Naive thymus-derived CD8-positive, alpha-beta T cell (primary cell): ENCODE measurements at regions not wholly inside any gene's neighbourhood (a gene's known extent, or its start where the extent isn't known, plus 50 kb on each side); places are given as distances from the start of the nearest gene placed in this dataset.

Experiments used
- ATAC-seq, 2 donors: fragments of 150-1000 bp; cut with Tn5 transposase in 1 of 2; sonication (Bioruptor Pico), chemical (Tn5 transposase) in 1 of 2; 1 replicate in 1 of 2; 2 replicates in 1 of 2; pipeline ENCODE4 v1.10.0; 2021; ENCODE audit warnings: mild to moderate bottlenecking in 2 of 2, moderate library complexity in 2 of 2
- POLR2A ChIA-PET: fragments of 350-600 bp; sonication (Branson Sonifier 250); formaldehyde crosslinking; loops from one replicate; lab custom pipeline; 2021; ENCODE audit warnings: antibody characterized with exemption; lab: Charles Lee
- DNase-seq, 10 donors: peaks; one replicate each; pipeline versions ENCODE4 v3.0.0 to v3.0.0-alpha.2; 2020 to 2022
- H3K27ac Mint-ChIP-seq, 10 donors: one replicate each; pipeline ENCODE4 v1.8.0; 2020 to 2022; ENCODE audit warnings: mild to moderate bottlenecking in 10 of 10, mixed read lengths in 10 of 10, moderate library complexity in 4 of 10, inconsistent platforms in 1 of 10
- H3K27me3 Mint-ChIP-seq, 5 donors: one replicate each; pipeline ENCODE4 v1.8.0; 2021 to 2022; ENCODE audit warnings: mixed read lengths in 5 of 5
- H3K36me3 Mint-ChIP-seq, 3 donors: one replicate each; pipeline ENCODE4 v1.8.0; 2020 to 2022; ENCODE audit warnings: mixed read lengths in 3 of 3, mild to moderate bottlenecking in 2 of 3, inconsistent platforms in 1 of 3
- H3K4me1 Mint-ChIP-seq, 4 donors: one replicate each; pipeline ENCODE4 v1.8.0; 2021 to 2022; ENCODE audit warnings: mixed read lengths in 4 of 4
- H3K4me3 Mint-ChIP-seq, 10 donors: one replicate each; pipeline ENCODE4 v1.8.0; 2020 to 2022; ENCODE audit warnings: mild to moderate bottlenecking in 10 of 10, mixed read lengths in 10 of 10, moderate library complexity in 6 of 10, inconsistent platforms in 1 of 10
- H3K9me3 Mint-ChIP-seq, 9 donors: one replicate each; pipeline ENCODE4 v1.8.0; 2020 to 2022; ENCODE audit warnings: mixed read lengths in 9 of 9, mild to moderate bottlenecking in 3 of 9, inconsistent platforms in 1 of 9, moderate library complexity in 1 of 9

DNA sequence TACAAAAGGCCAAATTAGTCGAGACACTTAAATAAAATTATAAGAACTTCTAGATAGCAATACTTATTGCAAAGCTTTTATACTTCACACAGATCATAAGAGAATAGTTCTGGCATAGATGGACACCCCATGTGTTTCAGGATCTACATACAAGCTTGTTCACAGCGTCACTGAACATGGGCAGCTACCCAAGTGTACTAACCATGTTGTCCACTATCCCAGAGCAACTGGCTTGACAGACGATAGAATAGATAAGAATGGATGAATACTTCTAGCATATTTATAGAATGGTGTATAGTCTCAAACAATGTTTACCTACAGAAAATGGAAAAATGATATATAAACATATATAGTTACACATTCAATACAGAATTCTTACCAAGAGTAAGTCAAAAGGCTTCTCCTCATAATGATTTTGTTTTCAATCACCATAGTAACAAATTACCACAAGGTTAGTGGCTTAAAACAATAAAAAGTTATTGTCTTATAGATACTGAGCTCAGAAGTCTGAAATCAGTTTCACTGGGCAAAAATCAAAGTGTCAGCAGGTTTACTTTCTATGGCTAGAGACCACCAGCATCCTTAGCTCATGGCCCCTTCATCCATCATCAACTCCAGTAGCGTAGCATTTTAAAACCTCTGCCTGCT, 446.7 kb downstream of the DMRTA1 start:
- Mint-ChIP-seq H3K36me3 (no peaks in the 10 kb centered on the region), H3K9me3 (peaks cover 0 to 14% (median 0%) of the 10 kb centered on the region in 9 donors), H3K4me3 (no peak overlapping the region), H3K27ac (no peak overlapping the region), H3K4me1 (no peaks in the 10 kb centered on the region), H3K27me3 (no peaks in the 10 kb centered on the region)
- POLR2A ChIA-PET: no interaction called here
- DNase-seq (no peak), ATAC-seq (no peak)

GRCh38 chr9:22898591-22898990, 452.0 kb downstream of the DMRTA1 start:
- Mint-ChIP-seq H3K27ac (no peak overlapping the region), H3K4me3 (no peak overlapping the region), H3K9me3 (peaks cover 0 to 15% (median 2%) of the 10 kb centered on the region in 9 donors)

GRCh38 chr9:22911632-22912031, 465.0 kb downstream of the DMRTA1 start:
- Mint-ChIP-seq H3K36me3 (no peaks in the 10 kb centered on the region), H3K4me3 (no peak overlapping the region), H3K27ac (no peak overlapping the region), H3K9me3 (peaks cover 0 to 30% (median 5%) of the 10 kb centered on the region in 9 donors), H3K27me3 (no peaks in the 10 kb centered on the region), H3K4me1 (no peaks in the 10 kb centered on the region)
- ATAC-seq (no peak), DNase-seq (no peak)
- POLR2A ChIA-PET: no interaction called here

More at GRCh38 chr9:22898591-22898990, 452.0 kb downstream of the DMRTA1 start:
- POLR2A ChIA-PET: no interaction called here
- no peaks in the 10 kb centered on the region for H3K27me3 Mint-ChIP-seq
- no peak for ATAC-seq
- no peaks in the 10 kb centered on the region for H3K4me1 Mint-ChIP-seq
- no peaks in the 10 kb centered on the region for H3K36me3 Mint-ChIP-seq
- DNase-seq: no peak

DNA sequence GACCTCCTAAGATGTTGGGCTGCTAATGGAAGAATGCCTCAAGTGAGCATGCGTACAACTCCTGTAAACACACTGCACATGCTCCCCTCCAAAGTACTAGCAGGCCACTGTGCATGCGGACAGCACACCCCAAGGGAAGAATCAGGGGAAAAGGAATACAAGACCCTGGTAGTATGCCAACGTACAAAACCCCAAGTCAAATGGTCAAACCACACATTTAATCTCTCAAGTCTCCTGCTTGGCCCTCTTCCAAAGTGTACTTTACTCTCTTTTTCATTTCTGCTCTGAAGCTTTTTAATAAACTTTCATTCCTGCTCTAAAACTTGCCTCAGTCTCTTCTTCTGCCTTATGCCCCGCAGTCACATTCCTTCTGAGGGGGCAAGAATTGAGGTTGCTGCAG, 466.4 kb downstream of the DMRTA1 start:
- Mint-ChIP-seq H3K4me1 (no peaks in the 10 kb centered on the region), H3K27me3 (no peaks in the 10 kb centered on the region), H3K9me3 (peaks cover 0 to 30% (median 5%) of the 10 kb centered on the region in 9 donors), H3K27ac (no peak overlapping the region), H3K4me3 (no peak overlapping the region), H3K36me3 (no peaks in the 10 kb centered on the region)
- no peak for DNase-seq
- no peak for ATAC-seq
- POLR2A ChIA-PET: no interaction called here

DNA sequence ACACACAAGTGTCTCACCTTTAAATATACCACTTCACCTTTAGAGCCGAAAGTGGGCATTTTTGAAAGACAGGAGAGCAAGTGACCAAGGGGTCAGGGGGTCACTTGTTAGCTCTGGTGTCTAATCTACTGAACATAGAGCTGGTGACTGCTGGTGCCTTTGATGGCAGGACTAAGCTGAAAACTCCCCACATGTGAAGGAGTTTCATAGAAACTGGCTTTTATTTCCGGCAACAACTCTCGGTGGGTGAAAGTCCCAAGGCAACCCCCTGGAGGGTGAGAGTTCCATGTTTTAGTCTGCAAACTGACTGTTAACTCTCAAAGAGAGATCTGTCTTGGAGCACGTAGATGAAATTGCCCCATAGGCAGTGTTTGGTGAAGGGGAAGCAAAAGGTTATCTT, 466.9 kb downstream of the DMRTA1 start:
- Mint-ChIP-seq H3K27ac (no peak overlapping the region), H3K36me3 (no peaks in the 10 kb centered on the region), H3K9me3 (peaks cover 0 to 30% (median 5%) of the 10 kb centered on the region in 9 donors)

DNA sequence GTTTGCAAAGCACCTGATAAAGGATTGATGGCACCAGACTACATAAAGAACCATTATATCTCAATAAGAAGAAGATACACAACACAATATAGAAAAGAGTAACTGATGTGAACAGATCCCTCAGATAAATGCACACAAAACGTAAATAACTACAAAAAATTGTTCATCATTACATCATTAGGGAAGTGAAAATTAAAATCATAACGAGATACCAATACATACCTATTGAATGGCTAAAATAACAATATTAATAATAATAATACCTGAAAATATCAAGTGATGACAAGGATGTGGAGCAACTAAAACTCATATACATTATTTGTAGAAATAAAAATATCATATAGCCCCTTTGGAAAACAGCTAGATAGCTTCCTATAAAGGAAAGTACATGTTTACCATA, 469.5 kb downstream of the DMRTA1 start:
- Mint-ChIP-seq H3K27me3 (no peaks in the 10 kb centered on the region), H3K36me3 (no peaks in the 10 kb centered on the region), H3K4me1 (no peaks in the 10 kb centered on the region), H3K9me3 (peaks cover 0 to 15% (median 1%) of the 10 kb centered on the region in 9 donors), H3K4me3 (no peak overlapping the region), H3K27ac (no peak overlapping the region)
- POLR2A ChIA-PET: no interaction called here
- no peak for ATAC-seq
- no peak for DNase-seq

More for the DNA sequence above, 466.9 kb downstream of the DMRTA1 start:
- ATAC-seq (no peak), DNase-seq (no peak)
- Mint-ChIP-seq H3K27me3 (no peaks in the 10 kb centered on the region), H3K4me1 (no peaks in the 10 kb centered on the region), H3K4me3 (no peak overlapping the region)
- POLR2A ChIA-PET: no interaction called here

- H3K27me3 Mint-ChIP-seq: no peaks in the 10 kb centered on the region
- no peaks in the 10 kb centered on the region for H3K36me3 Mint-ChIP-seq
- POLR2A ChIA-PET: no interaction called here
- H3K27ac Mint-ChIP-seq: no peak overlapping the region
- DNase-seq (no peak), ATAC-seq (no peak)
- no peaks in the 10 kb centered on the region for H3K4me1 Mint-ChIP-seq
- H3K4me3 Mint-ChIP-seq: no peak overlapping the region
- H3K9me3 Mint-ChIP-seq: peaks cover 0 to 12% (median 4%) of the 10 kb centered on the region in 9 donors
These were observed 472.8 kb downstream of the DMRTA1 start for GRCh38 chr9:22919423-22919822.

DNA sequence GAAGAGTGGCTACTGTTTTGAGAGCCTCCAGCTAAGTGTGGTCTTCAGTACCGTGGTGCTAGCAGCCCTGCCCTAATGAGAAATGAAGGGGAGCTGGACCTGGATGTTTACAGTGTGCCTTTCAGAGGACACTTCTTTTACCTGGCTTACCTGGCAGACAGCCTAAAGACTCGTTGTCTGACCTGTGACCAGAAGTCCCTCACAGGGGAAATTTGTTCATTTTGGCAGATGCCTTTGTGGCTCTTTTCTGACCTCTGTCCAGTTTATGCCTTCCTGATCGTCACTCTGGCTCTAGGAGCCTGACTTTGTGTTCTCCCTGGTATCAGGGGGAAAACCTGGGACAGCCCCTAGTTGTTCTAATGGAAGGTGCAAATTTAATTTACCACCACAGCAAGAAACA, 475.1 kb downstream of the DMRTA1 start:
- Mint-ChIP-seq H3K27ac (no peak overlapping the region), H3K9me3 (peaks cover 0 to 9% (median 3%) of the 10 kb centered on the region in 9 donors)

GRCh38 chr9:22922222-22922621, 475.6 kb downstream of the DMRTA1 start:
- H3K27me3 Mint-ChIP-seq: no peaks in the 10 kb centered on the region
- H3K27ac Mint-ChIP-seq: no peak overlapping the region
- no peak overlapping the region for H3K4me3 Mint-ChIP-seq
- H3K36me3 Mint-ChIP-seq: no peaks in the 10 kb centered on the region
- peaks cover 0 to 9% (median 3%) of the 10 kb centered on the region in 9 donors for H3K9me3 Mint-ChIP-seq
- no peak for DNase-seq
- H3K4me1 Mint-ChIP-seq: no peaks in the 10 kb centered on the region
- ATAC-seq: no peak
- POLR2A ChIA-PET: no interaction called here

More for the DNA sequence above, 475.1 kb downstream of the DMRTA1 start:
- H3K27me3 Mint-ChIP-seq: no peaks in the 10 kb centered on the region
- no peak overlapping the region for H3K4me3 Mint-ChIP-seq
- no peaks in the 10 kb centered on the region for H3K4me1 Mint-ChIP-seq
- ATAC-seq (no peak), DNase-seq (no peak)
- POLR2A ChIA-PET: no interaction called here
- no peaks in the 10 kb centered on the region for H3K36me3 Mint-ChIP-seq

GRCh38 chr9:22954550-22954949, 507.9 kb downstream of the DMRTA1 start:
- H3K36me3 Mint-ChIP-seq: no peaks in the 10 kb centered on the region
- DNase-seq (no peak), ATAC-seq (no peak)
- POLR2A ChIA-PET: no interaction called here
- H3K27ac Mint-ChIP-seq: no peak overlapping the region
- H3K27me3 Mint-ChIP-seq: no peaks in the 10 kb centered on the region
- peaks cover 2 to 16% (median 9%) of the 10 kb centered on the region in 9 donors for H3K9me3 Mint-ChIP-seq
- no peak overlapping the region for H3K4me3 Mint-ChIP-seq
- H3K4me1 Mint-ChIP-seq: no peaks in the 10 kb centered on the region

DNA sequence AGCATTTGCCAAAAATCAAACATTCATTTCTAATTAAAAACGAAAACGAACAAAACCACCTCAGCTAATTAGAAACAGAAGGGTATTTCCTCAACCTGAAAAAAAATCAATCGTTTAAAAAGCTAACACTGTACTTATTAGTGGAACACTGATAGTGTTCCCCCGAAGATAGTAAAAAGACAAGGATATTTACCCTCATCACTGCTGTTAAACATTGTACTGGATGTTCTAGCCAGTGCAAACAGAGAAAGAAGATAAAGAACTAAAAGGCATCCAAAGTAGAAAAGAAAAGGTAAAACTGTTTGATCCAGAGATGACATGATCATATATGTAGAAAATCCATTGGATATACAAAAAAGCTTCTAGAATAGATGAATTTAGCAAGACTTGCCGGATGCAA, 508.3 kb downstream of the DMRTA1 start:
- POLR2A ChIA-PET: no interaction called here
- H3K4me1 Mint-ChIP-seq: no peaks in the 10 kb centered on the region
- peaks cover 2 to 17% (median 9%) of the 10 kb centered on the region in 9 donors for H3K9me3 Mint-ChIP-seq
- DNase-seq: no peak
- no peaks in the 10 kb centered on the region for H3K36me3 Mint-ChIP-seq
- H3K27me3 Mint-ChIP-seq: no peaks in the 10 kb centered on the region
- no peak overlapping the region for H3K4me3 Mint-ChIP-seq
- H3K27ac Mint-ChIP-seq: no peak overlapping the region
- ATAC-seq: no peak

GRCh38 chr9:22969350-22969979, 522.8 kb downstream of the DMRTA1 start:
- no peak for ATAC-seq
- POLR2A ChIA-PET: no interaction called here
- H3K4me3 Mint-ChIP-seq: no peak overlapping the region
- no peaks in the 10 kb centered on the region for H3K36me3 Mint-ChIP-seq
- no peak for DNase-seq
- no peaks in the 10 kb centered on the region for H3K27me3 Mint-ChIP-seq
- H3K27ac Mint-ChIP-seq: no peak overlapping the region
- H3K4me1 Mint-ChIP-seq: no peaks in the 10 kb centered on the region
- H3K9me3 Mint-ChIP-seq: peaks cover 0 to 10% (median 1%) of the 10 kb centered on the region in 9 donors

DNA sequence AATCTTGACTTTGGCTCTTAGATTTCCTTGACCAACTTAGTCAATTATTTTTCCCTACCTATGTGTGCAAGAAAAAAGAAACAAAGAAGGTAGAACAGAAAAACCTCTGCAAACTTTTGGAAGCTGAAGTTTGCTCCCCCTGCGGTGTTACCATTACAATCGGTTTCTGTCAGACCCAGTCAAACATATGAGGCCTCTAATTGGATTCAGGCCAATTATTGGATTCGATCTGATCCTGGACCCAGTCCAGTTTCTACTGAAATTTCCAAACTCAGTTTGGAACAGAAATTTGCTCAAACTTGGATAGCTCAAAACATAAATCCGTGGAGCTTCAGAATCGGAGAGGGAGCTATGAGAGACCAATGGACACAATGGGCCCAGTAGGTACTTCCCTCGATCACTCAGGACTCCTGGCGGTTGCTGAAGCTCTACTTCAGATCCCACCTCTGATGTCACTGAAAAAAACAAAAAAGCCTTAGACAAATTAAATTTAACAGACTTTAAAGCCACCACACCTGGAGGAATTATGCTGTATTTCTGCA, 523.9 kb downstream of the DMRTA1 start:
- H3K27me3 Mint-ChIP-seq: no peaks in the 10 kb centered on the region
- ATAC-seq: no peak
- no peaks in the 10 kb centered on the region for H3K36me3 Mint-ChIP-seq
- POLR2A ChIA-PET: no interaction called here
- H3K4me1 Mint-ChIP-seq: no peaks in the 10 kb centered on the region
- peaks cover 0 to 11% (median 1%) of the 10 kb centered on the region in 9 donors for H3K9me3 Mint-ChIP-seq
- DNase-seq: no peak
- no peak overlapping the region for H3K4me3 Mint-ChIP-seq
- no peak overlapping the region for H3K27ac Mint-ChIP-seq
